ENCODE measurements at regions not wholly inside any gene's neighbourhood (a gene's known extent, or its start where the extent isn't known, plus 50 kb on each side); places are given as distances from the start of the nearest gene placed in this dataset.

DNA sequence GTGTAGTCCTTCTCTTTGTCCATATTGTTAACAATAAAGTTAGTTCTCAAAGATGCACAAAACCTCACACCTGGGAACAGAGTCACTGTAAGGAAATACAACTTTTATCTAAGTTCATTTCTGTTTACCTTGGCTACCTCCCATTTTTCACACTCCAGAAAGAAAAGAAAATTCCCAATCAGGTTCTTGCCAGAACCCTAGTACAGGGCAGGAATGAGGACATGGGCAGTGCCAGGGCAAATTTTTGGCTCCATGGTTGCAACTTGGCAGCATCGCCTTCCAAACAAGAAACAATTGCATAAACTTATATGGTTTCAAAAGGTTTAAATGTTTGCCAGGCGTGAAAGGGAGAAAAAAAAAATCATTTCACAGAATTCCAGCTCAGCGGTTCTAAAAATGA lies 296.3 kb upstream of the PRKD1 start:
- no peak overlapping the region for H4K8ac ChIP-seq (replicated peaks; ENCODE audit: insufficient read length, low read depth, low read length)
- H3K36me3 Mint-ChIP-seq (ENCODE audit: insufficient read depth in 1 of 3, low read depth in 3 of 3) = no peaks in the 10 kb centered on the region
- no peak overlapping the region for H2AK5ac ChIP-seq (ENCODE audit: insufficient read length, low read length)
- H3K4me1 Mint-ChIP-seq = no peaks in the 10 kb centered on the region
- H4K5ac ChIP-seq (ENCODE audit: insufficient read length, low read depth, low read length) = no peak overlapping the region
- H3K27me3 Mint-ChIP-seq (ENCODE audit: low read depth) = no peaks in the 10 kb centered on the region
- H3K9me3 Mint-ChIP-seq = no peaks in the 10 kb centered on the region
- H3K27me3 ChIP-seq (ENCODE audit: insufficient read depth, low read length) = no peaks in the 10 kb centered on the region
- H3K18ac ChIP-seq (ENCODE audit: insufficient read length, low read depth, low read length) = no peak overlapping the region
- no peak overlapping the region for H3K4me2 ChIP-seq (ENCODE audit: insufficient read depth, insufficient read length, low read length)
- no peak overlapping the region for H2BK15ac ChIP-seq (ENCODE audit: low read depth, low read length)
- no peak overlapping the region for H2BK120ac ChIP-seq (ENCODE audit: low read depth, low read length, poor library complexity, severe bottlenecking)
- no peaks in the 10 kb centered on the region for H3K9me3 ChIP-seq (ENCODE audit: control insufficient read depth, low read depth, low read length)
- H3K23me2 ChIP-seq (ENCODE audit: insufficient read length, low read depth, low read length, poor library complexity, severe bottlenecking) = no peaks in the 10 kb centered on the region
- no CpG with 5 or more reads among the region's 3 CpGs for WGBS (ENCODE audit: extremely low coverage, insufficient read length, low lambda C conversion rate)
- no peaks in the 10 kb centered on the region for H3K4me1 ChIP-seq (ENCODE audit: insufficient read depth, low read length)
- no peak overlapping the region for H3K14ac ChIP-seq (ENCODE audit: insufficient read depth, low read length)
- H2BK5ac ChIP-seq (ENCODE audit: insufficient read length, low read length) = no peak overlapping the region
- no peak overlapping the region for H4K91ac ChIP-seq (ENCODE audit: insufficient read length, low read depth, low read length)
- H3K27ac ChIP-seq (ENCODE audit: insufficient read length, low read depth, low read length) = no peak overlapping the region
- no peak overlapping the region for H2BK12ac ChIP-seq (ENCODE audit: insufficient read length, low read depth, low read length)
- TF ChIP-seq, protein P1, sequence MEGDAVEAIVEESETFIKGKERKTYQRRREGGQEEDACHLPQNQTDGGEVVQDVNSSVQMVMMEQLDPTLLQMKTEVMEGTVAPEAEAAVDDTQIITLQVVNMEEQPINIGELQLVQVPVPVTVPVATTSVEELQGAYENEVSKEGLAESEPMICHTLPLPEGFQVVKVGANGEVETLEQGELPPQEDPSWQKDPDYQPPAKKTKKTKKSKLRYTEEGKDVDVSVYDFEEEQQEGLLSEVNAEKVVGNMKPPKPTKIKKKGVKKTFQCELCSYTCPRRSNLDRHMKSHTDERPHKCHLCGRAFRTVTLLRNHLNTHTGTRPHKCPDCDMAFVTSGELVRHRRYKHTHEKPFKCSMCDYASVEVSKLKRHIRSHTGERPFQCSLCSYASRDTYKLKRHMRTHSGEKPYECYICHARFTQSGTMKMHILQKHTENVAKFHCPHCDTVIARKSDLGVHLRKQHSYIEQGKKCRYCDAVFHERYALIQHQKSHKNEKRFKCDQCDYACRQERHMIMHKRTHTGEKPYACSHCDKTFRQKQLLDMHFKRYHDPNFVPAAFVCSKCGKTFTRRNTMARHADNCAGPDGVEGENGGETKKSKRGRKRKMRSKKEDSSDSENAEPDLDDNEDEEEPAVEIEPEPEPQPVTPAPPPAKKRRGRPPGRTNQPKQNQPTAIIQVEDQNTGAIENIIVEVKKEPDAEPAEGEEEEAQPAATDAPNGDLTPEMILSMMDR (conservative IDR thresholded peaks at IDR 0.05) = no peak
- H3K9ac ChIP-seq (ENCODE audit: extremely low read depth, insufficient read length, low read length) = no peak overlapping the region
- no peak overlapping the region for H3K27ac Mint-ChIP-seq
- H3K56ac ChIP-seq (ENCODE audit: insufficient read length, low read depth, low read length) = no peak overlapping the region
- no peak overlapping the region for H3K4ac ChIP-seq (ENCODE audit: low read depth, low read length)
- no peak overlapping the region for H3K4me3 Mint-ChIP-seq
- no peak overlapping the region for H2AFZ ChIP-seq (ENCODE audit: low read length)
- no peak overlapping the region for H2BK20ac ChIP-seq (ENCODE audit: low read depth, low read length, poor library complexity, severe bottlenecking)
- DNase-seq = no peak
- no peaks in the 10 kb centered on the region for H3K79me2 ChIP-seq (ENCODE audit: insufficient read depth, low read length)
- no peak overlapping the region for H3K23ac ChIP-seq (ENCODE audit: insufficient read length, low read depth, low read length)
- no peak overlapping the region for H3T11ph ChIP-seq (ENCODE audit: low read length)
- no peaks in the 10 kb centered on the region for H4K20me1 ChIP-seq (ENCODE audit: control insufficient read depth, insufficient read depth, insufficient read length)
- no peaks in the 10 kb centered on the region for H3K79me1 ChIP-seq (ENCODE audit: insufficient read depth, low read depth, low read length, poor library complexity, severe bottlenecking)

Measured in H9 (cell line).